Caco-2 (cell line): ENCODE measurements at regions not wholly inside any gene's neighbourhood (a gene's known extent, or its start where the extent isn't known, plus 50 kb on each side); places are given as distances from the start of the nearest gene placed in this dataset.
"Not testable (repeated sequence)": the region's sequence is repeated elsewhere in the genome, so short reads cannot be mapped to it uniquely, and the experiment has no call there.

Source experiments
- BruUV-seq: library from RNA; stranded (reverse); fragments of 400-500 nt; replicated peaks from 2 replicates; lab custom pipeline; 2021; lab: Mats Ljungman, UMichigan
- CTCF ChIA-PET: fragments of 300-600 bp; sonication (Branson Sonifier 250); formaldehyde crosslinking; loops from one replicate; lab custom pipeline; 2022; ENCODE audit warnings: antibody characterized with exemption; lab: Charles Lee
- POLR2A ChIA-PET: fragments of 300-600 bp; sonication (Branson Sonifier 250); formaldehyde crosslinking; loops from one replicate; lab custom pipeline; 2022; ENCODE audit warnings: antibody characterized with exemption; lab: Charles Lee
- DNase-seq, 2 experiments: peaks; one replicate each; pipeline versions ENCODE4 v3.0.0 to v3.0.0-alpha.2; 2020 to 2022
- H3K27me3 ChIP-seq: replicated peaks from 2 replicates; pipeline ENCODE4 v1.6.0; 2011; ENCODE audit warnings: low read length; ENCODE audit not compliant: control insufficient read depth, insufficient read depth
- H3K36me3 ChIP-seq: 2 replicates; pipeline ENCODE4 v1.5.1; 2011; ENCODE audit warnings: low read length; ENCODE audit not compliant: control insufficient read depth, insufficient read depth
- H3K4me1 ChIP-seq: fragments of 250-450 bp; sonication (Bioruptor Pico); 2 replicates; pipeline ENCODE4 v1.5.1; 2020; ENCODE audit warnings: mild to moderate bottlenecking
- H3K4me3 ChIP-seq: 2 replicates; pipeline ENCODE4 v1.5.1; 2011; ENCODE audit warnings: low read depth, mild to moderate bottlenecking, control low read depth, low read length
- H3K9me3 ChIP-seq: fragments of 250-450 bp; sonication (Bioruptor Pico); 2 replicates; pipeline ENCODE4 v1.5.1; 2020; ENCODE audit warnings: mild to moderate bottlenecking, moderate library complexity
- H3K27ac Mint-ChIP-seq: one replicate; pipeline ENCODE4 v1.8.0; 2022; ENCODE audit warnings: mixed read lengths; ENCODE audit not compliant: unreplicated experiment
- H3K27me3 Mint-ChIP-seq: one replicate; pipeline ENCODE4 v1.8.0; 2022; ENCODE audit warnings: mixed read lengths; ENCODE audit not compliant: insufficient read depth, unreplicated experiment
- H3K36me3 Mint-ChIP-seq: one replicate; pipeline ENCODE4 v1.8.0; 2022; ENCODE audit warnings: mild to moderate bottlenecking, mixed read lengths; ENCODE audit not compliant: insufficient read depth, unreplicated experiment
- H3K4me1 Mint-ChIP-seq: one replicate; pipeline ENCODE4 v1.8.0; 2022; ENCODE audit warnings: low read depth, mixed read lengths; ENCODE audit not compliant: unreplicated experiment
- H3K4me3 Mint-ChIP-seq: one replicate; pipeline ENCODE4 v1.8.0; 2022; ENCODE audit warnings: mild to moderate bottlenecking, moderate library complexity, mixed read lengths; ENCODE audit not compliant: unreplicated experiment
- H3K9me3 Mint-ChIP-seq: one replicate; pipeline ENCODE4 v1.8.0; 2022; ENCODE audit warnings: mixed read lengths; ENCODE audit not compliant: unreplicated experiment
- CTCF ChIP-seq, 2 experiments: fragments of 200-600 bp in 1 of 2; IDR thresholded peaks; 1 replicate in 1 of 2; 2 replicates in 1 of 2; pipeline versions ENCODE4 v1.5.1 to v1.8.0; 2011 to 2022; ENCODE audit warnings: antibody characterized with exemption in 1 of 2, control low read depth in 1 of 2, inconsistent platforms in 1 of 2, low read depth in 1 of 2, low read length in 1 of 2, mild to moderate bottlenecking in 1 of 2, moderate library complexity in 1 of 2; ENCODE audit not compliant: insufficient read depth in 1 of 2, severe bottlenecking in 1 of 2, unreplicated experiment in 1 of 2
- intact Hi-C: fragments of 100-400 bp; cut with micrococcal nuclease; formaldehyde crosslinking; loops from one replicate; pipeline ENCODE4 v1.10.0; 2022; ENCODE audit not compliant: unreplicated experiment

GRCh38 chrX:848386-848785 lies 217.8 kb downstream of the SHOX start:
- peaks cover 16% of the 10 kb centered on the region for H3K9me3 Mint-ChIP-seq
- H3K36me3 ChIP-seq = no peaks in the 10 kb centered on the region
- intact Hi-C loops = no loop called here

DNA sequence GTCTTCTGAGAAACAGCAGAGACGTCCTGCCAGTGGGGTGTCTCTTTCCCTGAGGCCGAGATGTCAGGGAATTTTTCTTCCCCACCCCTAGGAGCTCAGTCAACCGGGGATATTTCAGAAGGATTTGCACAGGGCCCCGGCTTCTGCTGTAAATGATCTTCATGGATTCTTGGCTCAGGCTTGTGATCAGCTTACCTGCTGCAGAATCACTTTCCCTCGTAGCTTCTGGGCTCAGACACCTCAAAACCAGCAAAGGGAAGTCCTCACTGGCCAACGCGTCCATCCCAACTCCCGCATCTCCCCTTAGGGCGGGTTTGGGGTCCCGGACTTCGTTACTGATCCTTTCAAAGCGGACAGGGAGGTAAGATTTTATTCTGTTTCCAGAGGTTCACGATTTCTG lies 212.7 kb downstream of the SHOX start:
- Histone ChIP-seq H3K27me3 (no peaks in the 10 kb centered on the region), H3K4me1 (no peaks in the 10 kb centered on the region), H3K9me3 (no peaks in the 10 kb centered on the region), H3K36me3 (no peaks in the 10 kb centered on the region), H3K4me3 (no peak overlapping the region)
- ChIA-PET CTCF (no interaction called here), POLR2A (no interaction called here)
- DNase-seq = no peak
- Mint-ChIP-seq H3K27me3 (no peaks in the 10 kb centered on the region), H3K27ac (no peak overlapping the region), H3K4me1 (no peaks in the 10 kb centered on the region), H3K4me3 (no peak overlapping the region), H3K36me3 (no peaks in the 10 kb centered on the region), H3K9me3 (no peaks in the 10 kb centered on the region)
- intact Hi-C loops = no loop called here
- BruUV-seq = no TSS peak
- TF ChIP-seq CTCF (IDR thresholded peaks at IDR 0.05; ENCODE audit: insufficient read depth in 1 of 2, low read depth in 1 of 2, low read length in 1 of 2, severe bottlenecking in 1 of 2, unreplicated experiment in 1 of 2) = no peak

More at GRCh38 chrX:848386-848785, 217.8 kb downstream of the SHOX start:
- H3K36me3 Mint-ChIP-seq = no peaks in the 10 kb centered on the region
- H3K27ac Mint-ChIP-seq = no peak overlapping the region
- Histone ChIP-seq H3K9me3 (no peaks in the 10 kb centered on the region), H3K27me3 (no peaks in the 10 kb centered on the region), H3K4me3 (no peak overlapping the region), H3K4me1 (no peaks in the 10 kb centered on the region)
- no peaks in the 10 kb centered on the region for H3K27me3 Mint-ChIP-seq
- CTCF ChIA-PET = no interaction called here
- no peak overlapping the region for H3K4me3 Mint-ChIP-seq
- POLR2A ChIA-PET = no interaction called here
- DNase-seq = no peak
- TF ChIP-seq CTCF (IDR thresholded peaks at IDR 0.05; ENCODE audit: insufficient read depth in 1 of 2, low read depth in 1 of 2, low read length in 1 of 2, severe bottlenecking in 1 of 2, unreplicated experiment in 1 of 2) = no peak
- BruUV-seq = no TSS peak
- H3K4me1 Mint-ChIP-seq = no peaks in the 10 kb centered on the region

DNA sequence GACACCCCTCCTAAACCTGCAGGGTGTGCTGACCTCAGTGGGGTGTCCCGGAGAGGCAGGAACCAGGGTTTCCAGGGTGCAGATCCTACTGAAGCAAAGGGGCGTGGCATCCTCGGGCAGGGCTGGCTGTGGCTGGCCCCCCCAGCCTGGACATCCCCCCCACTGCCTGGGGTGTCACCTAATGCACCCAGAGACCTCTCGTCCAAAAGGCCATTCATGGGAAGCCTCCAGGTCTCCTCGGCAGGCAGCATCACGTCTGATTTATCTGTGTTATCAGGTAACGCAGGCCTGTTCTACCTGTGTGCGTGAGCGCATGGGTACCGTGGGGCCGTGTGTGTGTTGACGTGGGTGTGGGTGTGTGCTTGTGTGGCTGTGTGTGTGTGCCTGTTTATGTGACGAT lies 210.0 kb downstream of the SHOX start:
- ChIA-PET CTCF (no interaction called here), POLR2A (no interaction called here)
- H3K27me3 Mint-ChIP-seq = no peaks in the 10 kb centered on the region
- H3K27ac Mint-ChIP-seq = no peak overlapping the region
- H3K36me3 Mint-ChIP-seq = no peaks in the 10 kb centered on the region
- Histone ChIP-seq H3K9me3 (no peaks in the 10 kb centered on the region), H3K27me3 (no peaks in the 10 kb centered on the region), H3K4me1 (no peaks in the 10 kb centered on the region), H3K4me3 (no peak overlapping the region), H3K36me3 (no peaks in the 10 kb centered on the region)
- no peak for TF ChIP-seq CTCF (IDR thresholded peaks at IDR 0.05; ENCODE audit: insufficient read depth in 1 of 2, low read depth in 1 of 2, low read length in 1 of 2, severe bottlenecking in 1 of 2, unreplicated experiment in 1 of 2)
- no peak for DNase-seq
- no peaks in the 10 kb centered on the region for H3K9me3 Mint-ChIP-seq
- H3K4me3 Mint-ChIP-seq = no peak overlapping the region
- BruUV-seq = no TSS peak
- H3K4me1 Mint-ChIP-seq = no peaks in the 10 kb centered on the region
- intact Hi-C loops = no loop called here

GRCh38 chrX:838666-839065 lies 208.1 kb downstream of the SHOX start:
- H3K4me1 Mint-ChIP-seq, H3K27me3 Mint-ChIP-seq, intact Hi-C loops, POLR2A ChIA-PET, DNase-seq, H3K4me3 ChIP-seq, H3K9me3 Mint-ChIP-seq, H3K4me3 Mint-ChIP-seq, CTCF ChIA-PET, H3K27me3 ChIP-seq, H3K9me3 ChIP-seq, H3K36me3 Mint-ChIP-seq, H3K27ac Mint-ChIP-seq, BruUV-seq, H3K4me1 ChIP-seq, H3K36me3 ChIP-seq: not testable (repeated sequence)

GRCh38 chrX:835857-836256 lies 205.3 kb downstream of the SHOX start:
- BruUV-seq, H3K27me3 Mint-ChIP-seq, H3K4me1 ChIP-seq, H3K4me3 ChIP-seq, H3K36me3 ChIP-seq, CTCF ChIA-PET, H3K4me3 Mint-ChIP-seq, H3K4me1 Mint-ChIP-seq, DNase-seq, intact Hi-C loops, H3K9me3 ChIP-seq, H3K36me3 Mint-ChIP-seq, H3K9me3 Mint-ChIP-seq, H3K27ac Mint-ChIP-seq, H3K27me3 ChIP-seq, POLR2A ChIA-PET: not testable (repeated sequence)
